ENCODE measurements at regions not wholly inside any gene's neighbourhood (a gene's known extent, or its start where the extent isn't known, plus 50 kb on each side); places are given as distances from the start of the nearest gene placed in this dataset.

DNA sequence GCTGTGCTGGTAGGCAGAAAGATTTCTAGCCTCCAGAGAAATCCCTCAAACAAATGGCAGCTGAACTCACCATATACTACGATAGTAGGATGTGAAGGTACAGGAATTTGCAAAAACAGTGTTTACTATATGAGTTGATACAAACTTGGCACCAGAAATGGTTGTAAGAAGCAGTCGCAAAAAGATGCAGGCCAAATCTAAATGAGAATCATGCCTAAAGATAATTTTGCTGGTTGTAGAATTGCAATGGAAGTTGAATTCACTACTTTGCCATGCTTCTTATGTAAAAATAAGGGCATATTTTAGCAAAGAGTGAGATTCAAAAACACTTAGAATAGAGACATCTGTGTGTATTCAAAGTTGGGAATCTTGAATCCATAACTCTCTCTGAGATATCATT, 924.7 kb downstream of the SUCLG1 start:
- no peak overlapping the region for H3K4me3 ChIP-seq
- no peak for ATAC-seq
- no peaks in the 10 kb centered on the region for H3K4me1 ChIP-seq
- WGBS, 2 donors = 81 to 90% methylated on average over 2 of the region's 2 CpGs
- no peak overlapping the region for H3K27ac ChIP-seq
- no peaks in the 10 kb centered on the region for H3K27me3 ChIP-seq
- TF ChIP-seq CTCF (IDR thresholded peaks at IDR 0.05) = no peak
- no peaks in the 10 kb centered on the region for H3K36me3 ChIP-seq
- no peak for DNase-seq
- FAIRE-seq = no peak
- intact Hi-C loops (cut with DNase I) = no loop called here
- H3K9me3 ChIP-seq = no peaks in the 10 kb centered on the region

DNA sequence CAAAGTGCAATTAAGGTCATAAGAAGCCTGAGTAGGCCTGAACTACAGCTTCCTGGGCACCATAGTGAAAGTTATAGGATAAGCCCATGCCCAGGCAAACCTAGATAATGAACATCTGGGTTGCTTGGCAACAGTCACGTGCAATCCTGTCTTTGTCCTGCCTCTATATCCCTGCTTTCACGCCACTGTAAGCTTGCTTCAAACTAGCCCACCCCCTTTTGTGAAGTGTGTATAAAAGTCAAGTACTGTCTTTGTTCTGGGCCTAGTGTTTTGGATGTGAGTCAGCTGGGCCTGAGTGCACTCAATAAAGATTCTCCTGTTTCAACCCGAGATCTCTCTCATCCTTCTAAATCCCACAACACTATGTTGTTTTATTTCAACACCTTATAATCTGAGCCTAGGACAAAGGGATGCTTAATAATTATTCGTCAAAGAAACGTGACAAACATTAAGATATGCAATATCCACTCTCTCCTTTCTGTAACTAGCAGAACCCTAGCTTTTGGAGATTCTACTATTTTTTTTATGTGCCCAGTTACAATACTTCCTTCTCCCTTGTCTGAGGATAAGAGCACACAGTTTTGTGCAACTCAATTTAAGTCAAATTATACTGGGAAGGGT, 927.8 kb downstream of the SUCLG1 start:
- DNase-seq (no peak), ATAC-seq (no peak), FAIRE-seq (no peak)
- Histone ChIP-seq H3K36me3 (no peaks in the 10 kb centered on the region), H3K4me3 (no peak overlapping the region), H3K4me1 (no peaks in the 10 kb centered on the region), H3K9me3 (no peaks in the 10 kb centered on the region), H3K27ac (no peak overlapping the region), H3K27me3 (no peaks in the 10 kb centered on the region)
- 54 to 75% methylated on average over 5 of the region's 5 CpGs for WGBS, 2 donors
- intact Hi-C loops (cut with DNase I) = no loop called here
- no peak for TF ChIP-seq CTCF (IDR thresholded peaks at IDR 0.05)

DNA sequence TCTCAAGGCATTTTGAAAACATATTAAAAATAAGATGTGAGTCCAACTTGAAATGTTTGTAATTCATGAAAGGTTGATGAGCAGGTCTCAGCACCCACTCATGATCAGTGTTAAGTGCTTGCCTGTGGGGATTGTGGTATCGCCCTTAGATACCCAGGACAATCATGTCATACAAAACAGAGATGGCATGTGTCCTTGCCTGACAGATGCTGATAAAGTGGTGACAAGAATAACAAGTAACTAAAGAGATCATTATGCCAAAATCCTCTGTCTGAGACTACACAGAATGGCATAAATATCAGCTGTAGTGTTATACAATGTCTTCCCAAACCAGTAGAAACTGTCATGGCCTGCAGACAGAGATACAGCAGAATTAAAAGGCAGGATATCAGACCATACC, 930.3 kb downstream of the SUCLG1 start:
- no peak for TF ChIP-seq CTCF (IDR thresholded peaks at IDR 0.05)
- Histone ChIP-seq H3K9me3 (no peaks in the 10 kb centered on the region), H3K27me3 (no peaks in the 10 kb centered on the region), H3K4me3 (no peak overlapping the region), H3K27ac (no peak overlapping the region), H3K36me3 (no peaks in the 10 kb centered on the region), H3K4me1 (no peaks in the 10 kb centered on the region)
- DNase-seq (no peak), ATAC-seq (no peak), FAIRE-seq (no peak)
- WGBS, 2 donors = 69 to 89% methylated on average over 1 of the region's 1 CpG
- intact Hi-C loops (cut with DNase I) = no loop called here

GRCh38 chr2:83522891-83523493, 936.1 kb downstream of the SUCLG1 start:
- DNase-seq (no peak), ATAC-seq (no peak), FAIRE-seq (no peak)
- Histone ChIP-seq H3K27ac (no peak overlapping the region), H3K27me3 (no peaks in the 10 kb centered on the region), H3K9me3 (no peaks in the 10 kb centered on the region), H3K36me3 (no peaks in the 10 kb centered on the region), H3K4me1 (no peaks in the 10 kb centered on the region), H3K4me3 (no peak overlapping the region)
- intact Hi-C loops (cut with DNase I) = no loop called here
- 77 to 85% methylated on average over 4 of the region's 4 CpGs for WGBS, 2 donors
- TF ChIP-seq CTCF (IDR thresholded peaks at IDR 0.05) = no peak

- Histone ChIP-seq H3K9me3 (no peaks in the 10 kb centered on the region), H3K27ac (no peak overlapping the region), H3K4me1 (no peaks in the 10 kb centered on the region), H3K27me3 (no peaks in the 10 kb centered on the region), H3K36me3 (no peaks in the 10 kb centered on the region), H3K4me3 (no peak overlapping the region)
- WGBS, 2 donors = 96 to 97% methylated on average over 39 to 42 of the region's 42 CpGs
- ATAC-seq (no peak), FAIRE-seq (no peak), DNase-seq (peak in 2 of 6 donors; percentile 22 to 41)
- no peak for TF ChIP-seq CTCF (IDR thresholded peaks at IDR 0.05)
- intact Hi-C loops (cut with DNase I) = no loop called here
These were observed 941.2 kb downstream of the SUCLG1 start for GRCh38 chr2:83517727-83518368.

Data from pancreas (tissue), 10 donors.